Endothelial cell (in vitro differentiated cells): ENCODE measurements at regions not wholly inside any gene's neighbourhood (a gene's known extent, or its start where the extent isn't known, plus 50 kb on each side); places are given as distances from the start of the nearest gene placed in this dataset.

Experiments
- DNase-seq: peaks from one replicate; pipeline ENCODE4 v3.0.0; 2021; ENCODE audit warnings: low spot score
- H3K27ac Mint-ChIP-seq: one replicate; pipeline ENCODE4 v1.8.0; 2021; ENCODE audit warnings: mixed read lengths, inconsistent platforms; ENCODE audit not compliant: unreplicated experiment
- H3K27me3 Mint-ChIP-seq: one replicate; pipeline ENCODE4 v1.8.0; 2021; ENCODE audit warnings: mild to moderate bottlenecking, moderate library complexity, mixed read lengths, inconsistent platforms; ENCODE audit not compliant: unreplicated experiment
- H3K36me3 Mint-ChIP-seq: one replicate; pipeline ENCODE4 v1.8.0; 2021; ENCODE audit warnings: mild to moderate bottlenecking, low read depth, mixed read lengths, inconsistent platforms; ENCODE audit not compliant: unreplicated experiment
- H3K4me1 Mint-ChIP-seq: one replicate; pipeline ENCODE4 v1.8.0; 2021; ENCODE audit warnings: mild to moderate bottlenecking, mixed read lengths, inconsistent platforms; ENCODE audit not compliant: unreplicated experiment
- H3K4me3 Mint-ChIP-seq: one replicate; pipeline ENCODE4 v1.8.0; 2021; ENCODE audit warnings: mild to moderate bottlenecking, mixed read lengths, inconsistent platforms; ENCODE audit not compliant: unreplicated experiment
- H3K9me3 Mint-ChIP-seq: one replicate; pipeline ENCODE4 v1.8.0; 2021; ENCODE audit warnings: mixed read lengths, inconsistent platforms; ENCODE audit not compliant: unreplicated experiment
- CTCF ChIP-seq: fragments of 200-600 bp; sonication (generic); IDR thresholded peaks from one replicate; pipeline ENCODE4 v1.5.0; 2021; ENCODE audit warnings: antibody characterized with exemption; ENCODE audit not compliant: unreplicated experiment

DNA sequence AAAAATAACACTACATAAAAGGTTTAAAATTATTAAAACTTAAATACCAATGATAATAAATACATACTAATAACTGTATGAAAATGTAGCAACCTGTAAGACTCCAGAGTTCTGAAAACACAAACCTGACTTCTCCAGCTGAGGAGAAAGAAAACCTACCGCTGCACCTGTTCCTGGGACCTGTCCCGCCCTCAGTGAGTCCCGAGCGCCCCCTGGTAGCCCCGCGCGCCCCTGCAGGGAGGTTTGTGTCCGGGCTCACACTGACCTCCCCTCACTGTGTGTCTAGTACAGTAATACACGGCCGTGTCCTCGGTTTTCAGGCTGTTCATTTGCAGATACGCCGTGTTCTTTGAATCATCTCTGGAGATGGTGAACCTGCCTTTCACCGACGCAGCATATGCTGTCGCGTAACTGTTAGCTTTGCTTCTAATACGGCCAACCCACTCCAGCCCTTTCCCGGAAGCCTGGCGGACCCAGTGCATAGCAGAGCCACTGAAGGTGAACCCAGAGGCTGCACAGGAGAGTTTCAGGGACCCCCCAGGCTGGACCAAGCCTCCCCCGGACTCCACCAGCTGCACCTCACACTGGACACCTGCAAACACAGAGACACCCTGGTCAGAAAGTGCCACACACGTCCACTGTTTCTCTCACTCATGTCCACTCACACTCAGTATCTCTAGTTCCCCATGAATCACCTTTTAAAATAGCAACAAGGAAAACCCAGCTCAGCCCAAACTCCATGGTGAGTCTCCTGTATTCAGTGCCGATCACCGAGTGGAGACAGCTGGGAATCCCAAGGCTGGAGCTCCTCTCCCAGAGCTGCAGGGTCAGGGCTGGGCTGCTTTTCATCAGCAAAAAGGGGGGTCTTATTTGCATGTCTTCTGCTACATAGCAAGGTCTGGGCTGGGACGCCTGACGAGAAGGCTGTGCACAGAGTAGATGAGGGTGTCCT lies 1276.3 kb downstream of the TMEM121 start:
- Mint-ChIP-seq H3K4me3 (no peak overlapping the region), H3K27ac (no peak overlapping the region), H3K9me3 (peaks cover 19% of the 10 kb centered on the region), H3K36me3 (no peaks in the 10 kb centered on the region), H3K4me1 (no peaks in the 10 kb centered on the region), H3K27me3 (peaks cover 4% of the 10 kb centered on the region)
- TF ChIP-seq CTCF, result no peak
- DNase-seq, result no peak

- Mint-ChIP-seq H3K4me1 (no peaks in the 10 kb centered on the region), H3K27me3 (peaks cover 4% of the 10 kb centered on the region), H3K27ac (no peak overlapping the region), H3K4me3 (no peak overlapping the region), H3K9me3 (peaks cover 22% of the 10 kb centered on the region), H3K36me3 (peaks cover 3% of the 10 kb centered on the region)
- DNase-seq, result no peak
- TF ChIP-seq CTCF, result no peak
These were observed 1277.0 kb downstream of the TMEM121 start for GRCh38 chr14:106803379-106803778.

GRCh38 chr14:106807493-106807892 lies 1281.1 kb downstream of the TMEM121 start:
- Mint-ChIP-seq H3K4me3 (no peak overlapping the region), H3K27ac (no peak overlapping the region), H3K36me3 (peaks cover 14% of the 10 kb centered on the region), H3K4me1 (no peaks in the 10 kb centered on the region), H3K9me3 (peaks cover 36% of the 10 kb centered on the region), H3K27me3 (peaks cover 12% of the 10 kb centered on the region)
- TF ChIP-seq CTCF, result no peak
- no peak for DNase-seq

GRCh38 chr14:106808458-106808857 lies 1282.1 kb downstream of the TMEM121 start:
- H3K36me3 Mint-ChIP-seq, result peaks cover 14% of the 10 kb centered on the region

More at GRCh38 chr14:106808458-106808857, 1282.1 kb downstream of the TMEM121 start:
- Mint-ChIP-seq H3K4me3 (no peak overlapping the region), H3K27ac (no peak overlapping the region), H3K4me1 (no peaks in the 10 kb centered on the region), H3K27me3 (peaks cover 11% of the 10 kb centered on the region), H3K9me3 (peaks cover 37% of the 10 kb centered on the region)
- no peak for DNase-seq
- TF ChIP-seq CTCF, result no peak
